Gastroesophageal sphincter (tissue), 3 donors: ENCODE measurements at regions not wholly inside any gene's neighbourhood (a gene's known extent, or its start where the extent isn't known, plus 50 kb on each side); places are given as distances from the start of the nearest gene placed in this dataset.

Source experiments
- EP300 ChIP-seq: sonication (generic); formaldehyde crosslinking; IDR thresholded peaks from one replicate; pipeline ENCODE4 v1.6.1; 2017; ENCODE audit warnings: antibody characterized with exemption, mild to moderate bottlenecking
- POLR2AphosphoS5 ChIP-seq: sonication (generic); formaldehyde crosslinking; IDR thresholded peaks from one replicate; pipeline ENCODE4 v1.6.1; 2017; ENCODE audit warnings: antibody characterized with exemption
- TF ChIP-seq, protein P1 (sequence below), 4 experiments: fragments of 200-600 bp in 2 of 4; fragments of 450-650 bp in 2 of 4; sonication (generic) in 1 of 4; IDR thresholded peaks; one replicate each; pipeline ENCODE4 v1.5.1; 2017 to 2019; ENCODE audit warnings: antibody characterized with exemption in 4 of 4, mild to moderate bottlenecking in 2 of 4, moderate library complexity in 2 of 4

DNA sequence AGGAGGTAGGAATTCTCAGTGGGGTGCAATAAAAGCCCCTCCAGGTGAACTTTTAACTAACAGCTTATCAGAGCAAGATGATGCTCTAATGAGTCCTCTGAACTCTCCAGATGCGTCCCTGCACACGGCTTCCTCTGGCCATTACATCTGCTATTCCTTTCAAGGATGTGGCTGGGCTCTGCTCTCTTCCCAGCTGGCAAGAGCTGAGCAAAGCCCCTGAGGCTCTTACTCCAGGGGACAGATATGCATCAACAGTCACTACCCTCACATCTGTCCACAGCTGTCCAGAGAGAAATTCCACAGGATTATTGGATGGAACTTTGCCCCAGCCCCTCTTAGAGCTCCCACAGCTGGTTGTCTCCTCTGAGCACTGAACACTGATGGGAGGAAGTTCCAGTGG is 267.8 kb downstream of the C1orf94 start:
- TF ChIP-seq, protein P1, sequence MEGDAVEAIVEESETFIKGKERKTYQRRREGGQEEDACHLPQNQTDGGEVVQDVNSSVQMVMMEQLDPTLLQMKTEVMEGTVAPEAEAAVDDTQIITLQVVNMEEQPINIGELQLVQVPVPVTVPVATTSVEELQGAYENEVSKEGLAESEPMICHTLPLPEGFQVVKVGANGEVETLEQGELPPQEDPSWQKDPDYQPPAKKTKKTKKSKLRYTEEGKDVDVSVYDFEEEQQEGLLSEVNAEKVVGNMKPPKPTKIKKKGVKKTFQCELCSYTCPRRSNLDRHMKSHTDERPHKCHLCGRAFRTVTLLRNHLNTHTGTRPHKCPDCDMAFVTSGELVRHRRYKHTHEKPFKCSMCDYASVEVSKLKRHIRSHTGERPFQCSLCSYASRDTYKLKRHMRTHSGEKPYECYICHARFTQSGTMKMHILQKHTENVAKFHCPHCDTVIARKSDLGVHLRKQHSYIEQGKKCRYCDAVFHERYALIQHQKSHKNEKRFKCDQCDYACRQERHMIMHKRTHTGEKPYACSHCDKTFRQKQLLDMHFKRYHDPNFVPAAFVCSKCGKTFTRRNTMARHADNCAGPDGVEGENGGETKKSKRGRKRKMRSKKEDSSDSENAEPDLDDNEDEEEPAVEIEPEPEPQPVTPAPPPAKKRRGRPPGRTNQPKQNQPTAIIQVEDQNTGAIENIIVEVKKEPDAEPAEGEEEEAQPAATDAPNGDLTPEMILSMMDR (IDR thresholded peaks at IDR 0.05): no peak
- TF ChIP-seq EP300 (no peak), POLR2AphosphoS5 (no peak)
